GM21423 (cell line): ENCODE measurements at regions not wholly inside any gene's neighbourhood (a gene's known extent, or its start where the extent isn't known, plus 50 kb on each side); places are given as distances from the start of the nearest gene placed in this dataset.
"Not testable (repeated sequence)": the region's sequence is repeated elsewhere in the genome, so short reads cannot be mapped to it uniquely, and the experiment has no call there.

Source experiments
- ATAC-seq: cut with Tn5 transposase; IDR thresholded peaks from one replicate; pipeline ENCODE4 v1.9.1; 2021; ENCODE audit warnings: mild to moderate bottlenecking, moderate library complexity; ENCODE audit not compliant: unreplicated experiment

DNA sequence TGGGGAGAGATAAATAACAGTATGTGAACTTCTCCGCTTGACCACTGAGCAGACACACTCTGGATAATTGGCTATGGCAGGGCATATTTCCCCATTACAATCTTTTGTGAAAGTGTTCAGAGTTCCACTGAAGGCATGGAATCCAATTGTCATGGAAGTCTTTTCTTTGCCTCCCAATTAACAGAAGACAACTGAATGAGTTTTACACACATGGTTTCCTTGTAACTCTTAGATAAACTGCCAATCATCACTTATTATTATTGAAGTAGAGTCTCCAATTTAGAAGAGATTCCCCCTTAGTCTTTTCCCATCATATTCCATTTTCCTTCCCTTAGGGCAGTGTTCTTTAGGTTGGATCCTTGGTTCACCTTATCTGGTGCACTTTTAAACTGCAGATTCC lies 308.3 kb downstream of the NR2F2 start:
- no peak for ATAC-seq

DNA sequence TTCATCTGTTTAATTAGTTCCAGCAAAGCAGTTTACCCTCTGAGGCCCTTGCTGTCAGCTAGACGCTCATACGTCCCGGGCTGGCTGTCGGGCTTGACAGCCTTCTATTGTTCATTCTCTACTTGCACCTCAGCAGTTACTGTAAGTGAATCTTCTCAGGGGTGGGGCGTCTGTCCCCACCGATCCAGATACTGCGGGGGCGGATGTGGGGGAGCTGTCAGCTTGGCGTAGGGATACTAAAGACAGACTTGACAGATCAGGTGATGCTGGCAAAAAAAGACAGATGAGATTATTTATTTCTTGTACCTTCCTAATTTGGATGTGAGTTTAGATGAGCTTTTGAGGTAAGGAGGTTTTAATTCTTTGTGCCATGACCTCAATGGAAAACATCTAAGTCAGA lies 315.3 kb downstream of the NR2F2 start:
- no peak for ATAC-seq

DNA sequence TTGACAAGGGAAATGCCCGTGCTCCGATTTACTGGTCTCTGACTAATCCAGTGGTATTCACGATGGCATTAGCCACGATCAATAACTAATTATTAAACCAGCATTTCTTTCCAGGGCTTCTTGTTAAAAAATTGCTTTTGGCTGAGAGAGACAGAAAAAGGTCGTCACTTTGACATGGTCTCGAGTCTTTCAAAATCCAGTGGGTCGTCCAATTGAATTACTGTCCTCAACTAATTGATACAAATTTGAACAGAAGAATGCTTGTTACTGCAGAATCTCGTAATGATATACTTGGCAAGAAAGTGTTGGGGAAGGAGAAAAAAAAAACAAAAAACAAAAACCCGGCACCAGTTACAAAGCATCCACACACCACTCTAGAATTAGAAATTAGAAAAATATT lies 318.4 kb downstream of the NR2F2 start:
- no peak for ATAC-seq

DNA sequence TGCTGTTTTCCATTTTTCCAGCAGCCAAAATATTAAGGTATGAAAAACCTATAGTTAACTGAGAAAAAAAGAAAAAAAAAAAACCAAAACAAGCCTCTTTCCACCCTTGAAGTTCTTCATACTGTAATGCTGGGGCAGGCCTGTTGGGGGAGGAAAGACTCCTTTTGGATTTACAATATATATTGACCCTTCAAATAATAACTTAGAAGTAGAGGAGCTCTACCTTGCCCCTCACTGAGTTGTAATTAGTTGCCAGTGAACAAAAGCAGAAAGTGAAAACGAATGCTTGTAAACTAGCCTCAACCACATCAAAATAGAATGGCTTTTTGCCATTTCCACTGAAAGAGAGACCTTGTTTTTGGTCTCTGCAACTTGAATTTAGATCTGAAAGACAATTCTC lies 326.6 kb downstream of the NR2F2 start:
- no peak for ATAC-seq

- not testable (repeated sequence) for ATAC-seq
Observed at GRCh38 chr15:96666979-96667378, 336.5 kb downstream of the NR2F2 start.

DNA sequence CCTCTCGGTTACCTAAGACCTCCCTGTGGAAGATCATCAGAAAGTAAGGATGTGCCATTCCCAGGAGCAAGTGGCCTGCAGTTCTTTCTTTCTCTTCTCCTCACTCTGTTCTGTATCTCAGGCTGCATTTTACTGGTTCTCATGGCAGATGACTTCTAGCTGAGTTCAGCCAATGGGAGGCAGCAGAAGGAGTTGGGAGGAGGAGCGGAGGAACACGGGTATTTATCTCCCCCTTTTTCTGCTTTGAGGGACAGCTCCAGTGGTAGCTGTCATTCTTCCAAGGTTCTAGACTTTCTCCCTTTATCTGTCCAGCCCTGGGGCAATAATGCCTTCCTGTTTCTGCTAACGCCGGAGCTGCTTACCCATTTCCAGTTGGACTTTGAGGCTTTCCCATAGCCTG lies 339.9 kb downstream of the NR2F2 start:
- ATAC-seq = no peak

- no peak for ATAC-seq
Observed at GRCh38 chr15:96672629-96673028, 342.1 kb downstream of the NR2F2 start.

DNA sequence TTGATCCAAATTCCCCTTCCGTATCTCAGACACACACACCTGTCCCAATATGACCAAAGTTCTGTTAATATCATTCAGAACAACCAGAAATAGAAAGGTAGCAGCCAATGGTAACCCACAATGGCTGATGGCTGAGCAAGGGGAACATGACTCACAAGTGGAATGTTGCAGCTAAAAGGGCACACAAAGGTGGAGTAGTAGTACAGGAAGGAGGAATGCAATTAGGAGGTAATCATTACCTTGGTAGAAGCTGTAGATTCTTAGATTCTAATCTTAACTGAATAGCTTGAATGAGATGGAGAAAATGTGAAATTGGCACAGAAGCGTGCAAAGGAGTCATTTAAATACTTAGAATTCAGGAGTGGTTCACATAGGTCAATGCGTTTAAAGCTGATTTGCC lies 347.9 kb downstream of the NR2F2 start:
- ATAC-seq = no peak

DNA sequence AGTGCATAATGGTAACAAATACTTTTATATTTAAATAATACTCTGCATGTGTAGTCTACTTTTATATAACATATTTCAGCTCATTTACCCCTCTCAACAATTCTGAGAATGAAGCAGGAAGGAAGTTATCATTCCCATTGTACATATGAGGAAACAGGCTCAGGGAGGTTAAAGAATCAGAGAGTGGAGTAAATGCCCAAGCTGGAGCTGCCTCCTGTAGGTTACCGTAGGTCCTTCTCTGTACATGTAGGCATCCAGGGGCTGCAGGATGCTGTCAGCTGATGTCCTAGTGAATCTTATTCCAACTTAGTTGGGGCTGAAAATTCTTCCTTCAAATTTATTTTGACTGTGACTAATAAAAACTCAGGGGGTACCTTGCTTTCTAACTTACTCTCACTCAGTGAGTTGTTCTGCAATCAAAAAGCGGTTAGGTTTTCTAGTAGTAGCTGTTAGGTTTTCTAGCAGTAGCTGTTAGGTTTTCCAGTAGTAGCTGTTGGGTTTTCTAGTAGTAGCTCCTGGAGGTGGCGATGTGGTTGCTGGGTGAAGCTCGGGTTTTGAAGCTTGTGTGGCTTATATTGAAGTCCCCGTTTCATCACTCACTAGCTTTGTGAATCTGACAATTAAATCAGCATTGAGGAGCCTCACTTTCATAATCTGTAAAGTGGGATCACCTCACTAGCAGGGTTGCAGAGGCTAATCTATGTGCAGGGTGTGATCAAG lies 357.0 kb downstream of the NR2F2 start:
- no peak for ATAC-seq

DNA sequence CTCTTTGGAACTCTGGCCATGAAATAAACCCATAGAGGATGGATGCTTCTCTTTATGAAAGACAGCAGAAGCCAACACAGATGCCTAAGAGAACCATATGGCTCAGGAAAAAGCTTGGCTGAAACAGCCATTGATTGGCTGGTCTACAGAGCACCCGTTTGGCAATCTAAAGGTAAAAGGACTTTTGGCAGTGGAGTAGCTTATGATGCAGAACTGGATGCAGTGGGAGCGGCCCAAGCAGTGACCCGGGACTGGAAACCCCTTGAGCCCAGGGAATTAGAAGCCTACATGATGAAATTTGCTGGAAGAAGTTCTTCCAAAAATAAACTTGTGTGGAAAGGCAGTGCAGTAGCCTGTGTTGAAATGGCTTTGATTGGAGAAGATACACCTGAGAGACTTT lies 360.2 kb downstream of the NR2F2 start:
- no peak for ATAC-seq

GRCh38 chr15:96692826-96693225 lies 362.3 kb downstream of the NR2F2 start:
- ATAC-seq = no peak

- no peak for ATAC-seq
Observed at GRCh38 chr15:96693515-96693914, 363.0 kb downstream of the NR2F2 start.

DNA sequence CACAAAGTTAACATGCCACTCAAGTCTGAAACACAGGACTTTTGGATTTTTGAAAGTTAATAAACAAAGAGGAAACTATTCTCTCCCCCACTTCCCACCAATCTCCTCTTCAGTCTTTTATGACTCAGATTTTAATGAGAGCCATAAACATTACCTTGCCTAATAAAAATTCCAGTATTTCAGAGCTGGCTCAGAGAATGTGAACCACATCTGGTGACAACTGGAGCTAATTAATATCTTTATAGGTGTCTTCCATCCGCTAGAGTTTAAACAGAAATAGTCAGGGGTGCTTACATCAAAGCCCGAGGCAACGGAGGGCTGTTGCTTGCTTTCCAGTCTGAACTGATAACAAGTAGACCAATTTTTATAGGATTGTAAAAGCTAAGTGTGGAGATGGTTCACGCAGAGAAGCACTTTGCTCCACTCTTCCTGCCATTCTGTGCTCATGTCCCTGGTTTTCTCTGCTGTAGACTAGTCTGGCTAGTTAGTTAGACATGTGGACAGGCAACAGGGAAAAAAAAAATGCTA lies 363.6 kb downstream of the NR2F2 start:
- no peak for ATAC-seq

GRCh38 chr15:96695426-96695825 lies 364.9 kb downstream of the NR2F2 start:
- no peak for ATAC-seq

- ATAC-seq = no peak
Observed at GRCh38 chr15:96699871-96700401, 369.4 kb downstream of the NR2F2 start.

- ATAC-seq = no peak
Observed at GRCh38 chr15:96700555-96700954, 370.1 kb downstream of the NR2F2 start.

DNA sequence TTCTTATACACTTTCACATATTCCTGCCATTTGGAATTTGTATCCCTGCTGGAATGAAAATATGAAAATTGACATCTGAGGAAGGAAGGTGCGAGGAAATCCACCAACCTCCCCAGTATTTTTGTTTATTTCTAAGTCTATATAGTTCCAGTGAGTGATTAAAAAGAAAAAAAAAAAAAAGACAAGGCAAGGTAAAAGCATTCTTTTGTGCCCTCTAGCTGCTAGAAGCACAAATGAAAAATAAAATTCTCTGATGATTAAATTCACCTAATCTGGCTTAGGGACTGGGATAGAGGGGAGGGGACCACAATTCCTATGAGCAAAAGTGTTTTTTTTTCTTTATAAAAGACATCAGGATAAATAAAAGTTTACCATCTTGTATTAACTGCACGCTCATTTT lies 370.9 kb downstream of the NR2F2 start:
- ATAC-seq = no peak

DNA sequence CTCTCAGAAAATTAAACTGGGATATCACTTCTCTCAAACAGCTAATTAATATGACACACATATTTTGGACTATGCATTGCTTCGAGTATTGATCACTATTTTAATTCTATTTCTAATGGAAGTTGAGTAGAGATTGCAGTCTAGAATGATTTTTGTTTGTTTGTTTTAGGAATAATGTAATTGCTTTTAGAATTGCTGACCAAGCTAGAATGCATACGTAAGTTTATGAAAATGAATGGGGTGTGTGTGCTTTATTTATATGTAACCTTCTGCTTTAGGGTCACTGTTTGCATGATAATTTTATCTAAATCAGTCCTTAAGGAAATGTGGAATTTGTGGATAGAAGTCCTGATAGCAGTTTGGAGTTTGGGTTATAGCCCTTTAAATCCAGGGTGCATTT lies 371.4 kb downstream of the NR2F2 start:
- no peak for ATAC-seq

- ATAC-seq = no peak
Observed at GRCh38 chr15:96702589-96702988, 372.1 kb downstream of the NR2F2 start.

- ATAC-seq = no peak
Observed at GRCh38 chr15:96703091-96703490, 372.6 kb downstream of the NR2F2 start.

GRCh38 chr15:96703794-96704550 lies 373.5 kb downstream of the NR2F2 start:
- no peak for ATAC-seq

- ATAC-seq = no peak
Observed at GRCh38 chr15:96716075-96716474, 385.6 kb downstream of the NR2F2 start.
